ENCODE measurements at regions not wholly inside any gene's neighbourhood (a gene's known extent, or its start where the extent isn't known, plus 50 kb on each side); places are given as distances from the start of the nearest gene placed in this dataset.
A peak's percentile ranks its signal among the peaks of the same experiment; 100 is the strongest.

GRCh38 chr20:37630166-37630565 is 63.7 kb upstream of the CTNNBL1 start:
- H3K27ac ChIP-seq: no peak overlapping the region
- TF ChIP-seq ZFX (IDR thresholded peaks at IDR 0.05; ENCODE audit: borderline replicate concordance) (no peak), CTCF (IDR thresholded peaks at IDR 0.05) (no peak)

DNA sequence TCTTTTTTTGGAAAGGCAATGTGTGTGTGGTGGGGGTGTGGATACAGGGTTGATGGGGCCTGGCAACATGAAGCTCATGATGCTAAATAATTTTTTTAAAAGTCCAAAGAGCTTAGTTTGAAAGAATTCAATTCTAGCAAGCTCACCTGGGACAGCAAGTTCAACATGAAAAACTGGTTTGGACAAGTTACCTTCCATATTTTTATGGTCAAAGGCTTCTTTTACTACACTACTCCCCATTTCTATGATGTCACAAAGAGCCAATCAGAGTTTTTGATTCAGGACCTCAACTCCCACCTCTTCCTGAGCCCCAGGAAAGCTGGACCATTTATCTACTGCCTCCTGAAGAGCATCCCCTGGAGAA is 66.1 kb upstream of the CTNNBL1 start:
- no peak overlapping the region for H3K27ac ChIP-seq
- TF ChIP-seq CTCF (IDR thresholded peaks at IDR 0.05): no peak

- no peak overlapping the region for H3K27ac ChIP-seq
- TF ChIP-seq CTCF (IDR thresholded peaks at IDR 0.05): no peak
- no peak for TF ChIP-seq ZFX (IDR thresholded peaks at IDR 0.05; ENCODE audit: borderline replicate concordance)
These were observed 66.6 kb upstream of the CTNNBL1 start for GRCh38 chr20:37627060-37627766.

GRCh38 chr20:37624963-37625362 is 68.9 kb upstream of the CTNNBL1 start:
- TF ChIP-seq ZFX (IDR thresholded peaks at IDR 0.05; ENCODE audit: borderline replicate concordance): no peak
- no peak for TF ChIP-seq CTCF (IDR thresholded peaks at IDR 0.05)
- H3K27ac ChIP-seq: no peak overlapping the region

DNA sequence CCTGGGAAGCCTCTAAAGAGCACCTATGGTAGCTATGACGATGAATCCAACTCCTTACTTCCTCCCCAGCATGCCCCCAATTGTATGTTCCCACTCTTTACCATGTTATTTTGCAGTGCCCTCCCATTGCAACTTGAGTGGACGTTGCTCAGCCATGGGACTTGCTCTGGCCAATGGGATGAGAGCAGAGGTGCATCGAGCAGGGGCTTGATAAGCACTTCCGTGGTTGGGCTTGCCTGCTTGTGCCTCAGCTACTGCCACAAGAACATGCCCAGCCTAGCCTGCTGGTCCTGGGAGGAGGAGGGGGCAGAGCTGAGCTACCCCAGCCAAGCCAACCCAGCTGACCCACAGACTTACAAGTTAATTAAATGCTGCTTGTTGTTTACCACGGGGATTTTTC is 71.1 kb upstream of the CTNNBL1 start:
- H3K27ac ChIP-seq: no peak overlapping the region
- TF ChIP-seq ZFX (IDR thresholded peaks at IDR 0.05; ENCODE audit: borderline replicate concordance) (no peak), CTCF (IDR thresholded peaks at IDR 0.05) (no peak)

GRCh38 chr20:37619496-37619895 is 74.3 kb upstream of the CTNNBL1 start:
- H3K27ac ChIP-seq: no peak overlapping the region
- TF ChIP-seq ZFX (IDR thresholded peaks at IDR 0.05; ENCODE audit: borderline replicate concordance) (no peak), CTCF (IDR thresholded peaks at IDR 0.05) (no peak)

DNA sequence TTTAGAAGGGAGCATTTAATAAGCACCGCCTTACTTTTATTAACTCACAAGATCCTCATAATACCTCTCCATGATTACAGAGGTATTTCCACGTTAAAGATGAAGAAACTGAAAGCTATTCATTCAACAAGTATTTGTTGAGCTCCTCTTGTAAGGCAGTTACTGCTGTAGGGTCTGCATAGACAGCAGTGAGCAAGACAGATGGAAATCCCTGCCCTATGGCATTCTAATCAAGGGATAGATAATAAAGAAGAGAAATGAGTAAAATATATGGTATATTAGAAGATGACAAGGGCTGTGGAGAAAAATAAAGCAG is 77.8 kb upstream of the CTNNBL1 start:
- H3K27ac ChIP-seq: no peak overlapping the region
- TF ChIP-seq CTCF (IDR thresholded peaks at IDR 0.05) (peak; percentile 50), ZFX (IDR thresholded peaks at IDR 0.05; ENCODE audit: borderline replicate concordance) (no peak)
